GM10248 (cell line): ENCODE measurements at regions not wholly inside any gene's neighbourhood (a gene's known extent, or its start where the extent isn't known, plus 50 kb on each side); places are given as distances from the start of the nearest gene placed in this dataset.

Experiments used
- CTCF ChIA-PET: fragments of 300-600 bp; sonication (Branson Sonifier 250); formaldehyde crosslinking; extraction: SDS; loops from one replicate; lab custom pipeline; 2021; ENCODE audit warnings: antibody characterized with exemption; lab: Yijun Ruan, JAX
- POLR2A ChIA-PET: fragments of 350-650 bp; sonication (Branson Sonifier 250); formaldehyde crosslinking; extraction: SDS; loops from one replicate; lab custom pipeline; 2020; ENCODE audit warnings: antibody characterized with exemption; lab: Yijun Ruan, JAX
- DNase-seq: peaks from one replicate; pipeline ENCODE4 v3.0.0; 2012; ENCODE audit errors: extremely low spot score
- TF ChIP-seq, protein P1 (sequence below): IDR thresholded peaks from 2 replicates; pipeline ENCODE4 v1.5.1; 2012; ENCODE audit warnings: mild to moderate bottlenecking, low read depth; ENCODE audit errors: extremely low read depth, missing control alignments, control extremely low read depth

- TF ChIP-seq, protein P1, sequence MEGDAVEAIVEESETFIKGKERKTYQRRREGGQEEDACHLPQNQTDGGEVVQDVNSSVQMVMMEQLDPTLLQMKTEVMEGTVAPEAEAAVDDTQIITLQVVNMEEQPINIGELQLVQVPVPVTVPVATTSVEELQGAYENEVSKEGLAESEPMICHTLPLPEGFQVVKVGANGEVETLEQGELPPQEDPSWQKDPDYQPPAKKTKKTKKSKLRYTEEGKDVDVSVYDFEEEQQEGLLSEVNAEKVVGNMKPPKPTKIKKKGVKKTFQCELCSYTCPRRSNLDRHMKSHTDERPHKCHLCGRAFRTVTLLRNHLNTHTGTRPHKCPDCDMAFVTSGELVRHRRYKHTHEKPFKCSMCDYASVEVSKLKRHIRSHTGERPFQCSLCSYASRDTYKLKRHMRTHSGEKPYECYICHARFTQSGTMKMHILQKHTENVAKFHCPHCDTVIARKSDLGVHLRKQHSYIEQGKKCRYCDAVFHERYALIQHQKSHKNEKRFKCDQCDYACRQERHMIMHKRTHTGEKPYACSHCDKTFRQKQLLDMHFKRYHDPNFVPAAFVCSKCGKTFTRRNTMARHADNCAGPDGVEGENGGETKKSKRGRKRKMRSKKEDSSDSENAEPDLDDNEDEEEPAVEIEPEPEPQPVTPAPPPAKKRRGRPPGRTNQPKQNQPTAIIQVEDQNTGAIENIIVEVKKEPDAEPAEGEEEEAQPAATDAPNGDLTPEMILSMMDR = no peak
- CTCF ChIA-PET = interaction anchor here (1.2 kb wide), 1 partner anchor 22 kb away, joined by 3 read pairs; no protein-coding TSS in a partner anchor
- POLR2A ChIA-PET = no interaction called here
- no peak for DNase-seq
Observed at GRCh38 chr21:38075833-38076587, 159.8 kb upstream of the KCNJ6 start.

DNA sequence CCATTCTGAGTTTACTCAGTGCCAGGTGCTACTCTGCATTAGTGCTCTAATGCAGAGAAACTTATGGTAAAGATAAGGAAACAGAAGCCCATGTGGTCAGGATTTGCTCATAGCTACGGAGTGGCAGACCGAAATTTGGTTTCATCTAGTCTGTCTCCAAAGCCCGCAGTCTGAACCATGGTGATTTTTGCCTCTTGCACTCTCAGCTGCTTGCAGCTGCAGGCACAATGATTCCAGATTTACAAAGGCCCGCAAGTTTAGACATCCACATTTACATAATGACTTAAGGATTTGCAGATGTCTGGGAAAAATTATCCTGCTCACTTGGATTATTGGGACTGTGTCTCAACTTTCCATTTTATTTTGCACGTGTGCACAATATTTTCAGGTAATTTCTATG, 161.3 kb upstream of the KCNJ6 start:
- POLR2A ChIA-PET = no interaction called here
- TF ChIP-seq, protein P1 = no peak
- CTCF ChIA-PET = no interaction called here
- no peak for DNase-seq

- CTCF ChIA-PET = no interaction called here
- no peak for DNase-seq
- POLR2A ChIA-PET = no interaction called here
- TF ChIP-seq, protein P1 = no peak
Observed at GRCh38 chr21:38080888-38081287, 164.6 kb upstream of the KCNJ6 start.

GRCh38 chr21:38081708-38082107, 165.5 kb upstream of the KCNJ6 start:
- POLR2A ChIA-PET = no interaction called here

GRCh38 chr21:38082936-38083485, 166.8 kb upstream of the KCNJ6 start:
- TF ChIP-seq, protein P1 = no peak
- CTCF ChIA-PET = no interaction called here
- POLR2A ChIA-PET = no interaction called here
- DNase-seq = no peak

More at GRCh38 chr21:38081708-38082107, 165.5 kb upstream of the KCNJ6 start:
- CTCF ChIA-PET = no interaction called here
- no peak for DNase-seq
- TF ChIP-seq, protein P1 = no peak

DNA sequence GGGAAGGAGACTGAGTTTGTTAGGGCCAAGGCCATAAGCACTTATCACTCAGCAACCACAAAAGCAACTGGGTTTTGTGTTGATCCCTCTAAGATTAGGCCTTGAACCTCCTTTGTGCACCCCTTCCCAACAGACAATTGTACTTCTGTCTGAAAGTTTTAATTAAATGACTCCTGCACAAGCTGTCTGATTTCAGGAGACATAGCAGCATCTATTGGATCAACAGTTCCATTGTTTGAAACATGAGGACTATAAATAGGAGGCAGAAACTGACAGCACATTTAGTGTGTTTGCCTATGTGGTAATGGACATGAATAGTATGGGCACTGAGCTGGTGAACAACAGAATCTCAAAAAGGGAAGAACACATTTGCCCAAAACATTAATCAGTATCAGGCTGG, 167.3 kb upstream of the KCNJ6 start:
- ChIA-PET CTCF (no interaction called here), POLR2A (no interaction called here)
- TF ChIP-seq, protein P1 = no peak
- DNase-seq = no peak
